Erythroblast (primary cell): ENCODE measurements at regions not wholly inside any gene's neighbourhood (a gene's known extent, or its start where the extent isn't known, plus 50 kb on each side); places are given as distances from the start of the nearest gene placed in this dataset.

Experiments used
- GATA1 ChIP-seq: IDR thresholded peaks from 2 replicates; pipeline ENCODE4 v1.6.1; 2011; ENCODE audit warnings: low read depth, mild to moderate bottlenecking, control low read depth, low read length, moderate library complexity
- POLR2A ChIP-seq: IDR thresholded peaks from 2 replicates; pipeline ENCODE4 v1.6.1; 2011; ENCODE audit warnings: mild to moderate bottlenecking, low read length

- TF ChIP-seq POLR2A (no peak), GATA1 (no peak)
These were observed 55.7 kb upstream of the FERMT1 start for GRCh38 chr20:6178537-6178936.
